Hepatocyte (in vitro differentiated cells): ENCODE measurements at regions not wholly inside any gene's neighbourhood (a gene's known extent, or its start where the extent isn't known, plus 50 kb on each side); places are given as distances from the start of the nearest gene placed in this dataset.

Source experiments
- DNase-seq: peaks from one replicate; pipeline ENCODE4 v3.0.0-alpha.2; 2016; ENCODE audit warnings: low spot score
- H2AFZ ChIP-seq: fragments of 200-600 bp; sonication (generic); 2 replicates; pipeline ENCODE4 v1.6.0; 2016; ENCODE audit warnings: antibody characterized with exemption, mild to moderate bottlenecking
- H3K27ac ChIP-seq: fragments of 200-600 bp; sonication (generic); 2 replicates; pipeline ENCODE4 v1.5.1; 2016; ENCODE audit warnings: mild to moderate bottlenecking
- H3K27me3 ChIP-seq: fragments of 200-600 bp; sonication (generic); 2 replicates; pipeline ENCODE4 v1.6.1; 2016
- H3K36me3 ChIP-seq: fragments of 200-600 bp; sonication (generic); replicated peaks from 2 replicates; pipeline ENCODE4 v1.5.1; 2016; ENCODE audit warnings: low read depth; ENCODE audit not compliant: insufficient read depth
- H3K4me1 ChIP-seq: fragments of 200-600 bp; sonication (generic); 2 replicates; pipeline ENCODE4 v1.5.1; 2016; ENCODE audit warnings: mild to moderate bottlenecking, moderate library complexity; ENCODE audit not compliant: insufficient read depth
- H3K4me2 ChIP-seq: fragments of 200-600 bp; sonication (generic); 2 replicates; pipeline ENCODE4 v1.6.0; 2016
- H3K4me3 ChIP-seq: fragments of 200-600 bp; sonication (generic); 2 replicates; pipeline ENCODE4 v1.5.1; 2016; ENCODE audit warnings: mild to moderate bottlenecking
- H3K79me2 ChIP-seq: fragments of 200-600 bp; sonication (generic); 2 replicates; pipeline ENCODE4 v1.6.0; 2017; ENCODE audit warnings: mild to moderate bottlenecking
- H3K9me2 ChIP-seq: fragments of 200-600 bp; sonication (generic); replicated peaks from 2 replicates; pipeline ENCODE4 v1.6.0; 2017; ENCODE audit warnings: mild to moderate bottlenecking; ENCODE audit not compliant: insufficient read depth
- H3K9me3 ChIP-seq: fragments of 200-600 bp; sonication (generic); 2 replicates; pipeline ENCODE4 v1.5.1; 2016; ENCODE audit warnings: low read depth, mild to moderate bottlenecking
- H4K20me1 ChIP-seq: fragments of 200-600 bp; sonication (generic); 2 replicates; pipeline ENCODE4 v1.6.0; 2016; ENCODE audit warnings: mild to moderate bottlenecking; ENCODE audit not compliant: insufficient read depth, poor library complexity, severe bottlenecking
- CTCF ChIP-seq: fragments of 200-600 bp; sonication (generic); IDR thresholded peaks from 2 replicates; pipeline ENCODE4 v1.5.1; 2016; ENCODE audit warnings: antibody characterized with exemption, mild to moderate bottlenecking; ENCODE audit not compliant: poor library complexity
- EZH2 ChIP-seq: fragments of 200-600 bp; sonication (generic); IDR thresholded peaks from 2 replicates; pipeline ENCODE4 v1.6.1; 2016; ENCODE audit warnings: antibody characterized with exemption, mild to moderate bottlenecking, borderline replicate concordance
- EZH2phosphoT487 ChIP-seq: fragments of 200-600 bp; sonication (generic); IDR thresholded peaks from one replicate; pipeline ENCODE4 v1.6.1; 2018; ENCODE audit warnings: antibody characterized with exemption, mild to moderate bottlenecking, low read depth, moderate library complexity; ENCODE audit not compliant: unreplicated experiment, severe bottlenecking
- WGBS: methylation state at CpG from one replicate; pipeline ENCODE4 v1.1.6; 2016; ENCODE audit warnings: low lambda C conversion rate; ENCODE audit errors: missing lambda C conversion rate; 5-methylcytosine and 5-hydroxymethylcytosine counted together

- H3K9me3 ChIP-seq: no peaks in the 10 kb centered on the region
- no peaks in the 10 kb centered on the region for H3K27me3 ChIP-seq
- no peaks in the 10 kb centered on the region for H3K9me2 ChIP-seq
- H3K4me3 ChIP-seq: no peak overlapping the region
- H3K4me1 ChIP-seq: no peaks in the 10 kb centered on the region
- H4K20me1 ChIP-seq: no peaks in the 10 kb centered on the region
- no peak overlapping the region for H3K4me2 ChIP-seq
- no peak for TF ChIP-seq CTCF
- no peak for TF ChIP-seq EZH2
- TF ChIP-seq EZH2phosphoT487: no peak
- DNase-seq: no peak
- no peak overlapping the region for H3K27ac ChIP-seq
- WGBS: 87% methylated on average over 1 of the region's 1 CpG
- H3K36me3 ChIP-seq: no peaks in the 10 kb centered on the region
- H2AFZ ChIP-seq: no peak overlapping the region
- no peaks in the 10 kb centered on the region for H3K79me2 ChIP-seq
Measured at GRCh38 chr15:46707452-46707851, 1009.9 kb upstream of the SEMA6D start.

GRCh38 chr15:46708226-46708625 is 1009.1 kb upstream of the SEMA6D start:
- Histone ChIP-seq H3K4me2 (no peak overlapping the region), H3K27ac (peak overlapping the region; percentile 24), H3K4me3 (no peak overlapping the region), H4K20me1 (no peaks in the 10 kb centered on the region), H3K4me1 (no peaks in the 10 kb centered on the region), H3K9me2 (no peaks in the 10 kb centered on the region), H3K36me3 (no peaks in the 10 kb centered on the region), H3K9me3 (no peaks in the 10 kb centered on the region), H3K79me2 (no peaks in the 10 kb centered on the region), H3K27me3 (no peaks in the 10 kb centered on the region), H2AFZ (no peak overlapping the region)
- DNase-seq: peak; percentile 12
- WGBS: 71% methylated on average over 3 of the region's 3 CpGs
- no peak for TF ChIP-seq EZH2phosphoT487
- TF ChIP-seq CTCF: no peak
- no peak for TF ChIP-seq EZH2

GRCh38 chr15:46709460-46710083 is 1007.7 kb upstream of the SEMA6D start:
- Histone ChIP-seq H3K9me2 (no peaks in the 10 kb centered on the region), H2AFZ (no peak overlapping the region), H3K9me3 (no peaks in the 10 kb centered on the region), H3K4me2 (no peak overlapping the region), H3K79me2 (no peaks in the 10 kb centered on the region), H3K4me1 (no peaks in the 10 kb centered on the region), H3K36me3 (no peaks in the 10 kb centered on the region), H3K27ac (no peak overlapping the region), H3K4me3 (no peak overlapping the region), H4K20me1 (no peaks in the 10 kb centered on the region), H3K27me3 (no peaks in the 10 kb centered on the region)
- TF ChIP-seq EZH2: no peak
- TF ChIP-seq EZH2phosphoT487: no peak
- no peak for TF ChIP-seq CTCF
- DNase-seq: peak; percentile 23
